Brain microvascular endothelial cell (primary cell): ENCODE measurements at regions not wholly inside any gene's neighbourhood (a gene's known extent, or its start where the extent isn't known, plus 50 kb on each side); places are given as distances from the start of the nearest gene placed in this dataset.

Experiments used
- DNase-seq: peaks from one replicate; pipeline ENCODE4 v3.0.0-alpha.2; 2020
- H3K27ac ChIP-seq: fragments of 250-450 bp; sonication (Bioruptor Pico); 2 replicates; pipeline ENCODE4 v1.5.1; 2020; ENCODE audit warnings: mild to moderate bottlenecking, moderate library complexity
- H3K27me3 ChIP-seq: fragments of 250-450 bp; sonication (Bioruptor Pico); replicated peaks from 2 replicates; pipeline ENCODE4 v1.5.1; 2020; ENCODE audit warnings: mild to moderate bottlenecking
- H3K36me3 ChIP-seq: fragments of 250-450 bp; sonication (Bioruptor Pico); replicated peaks from 2 replicates; pipeline ENCODE4 v1.5.1; 2020; ENCODE audit warnings: mild to moderate bottlenecking
- H3K4me3 ChIP-seq: 2 replicates; pipeline ENCODE4 v1.5.1; 2011; ENCODE audit warnings: low read depth, mild to moderate bottlenecking, control low read depth, low read length, moderate library complexity
- CTCF ChIP-seq: IDR thresholded peaks from 2 replicates; pipeline ENCODE4 v1.5.1; 2011; ENCODE audit warnings: low read depth, mild to moderate bottlenecking, moderate library complexity, low read length, control low read depth, inconsistent platforms; ENCODE audit errors: missing control alignments
- in situ Hi-C: cut with HindIII; loops from 2 replicates; pipeline ENCODE4 v1.10.0; 2017; ENCODE audit warnings: low sequenced_read_pairs, low pct_ligation_motif_present

DNA sequence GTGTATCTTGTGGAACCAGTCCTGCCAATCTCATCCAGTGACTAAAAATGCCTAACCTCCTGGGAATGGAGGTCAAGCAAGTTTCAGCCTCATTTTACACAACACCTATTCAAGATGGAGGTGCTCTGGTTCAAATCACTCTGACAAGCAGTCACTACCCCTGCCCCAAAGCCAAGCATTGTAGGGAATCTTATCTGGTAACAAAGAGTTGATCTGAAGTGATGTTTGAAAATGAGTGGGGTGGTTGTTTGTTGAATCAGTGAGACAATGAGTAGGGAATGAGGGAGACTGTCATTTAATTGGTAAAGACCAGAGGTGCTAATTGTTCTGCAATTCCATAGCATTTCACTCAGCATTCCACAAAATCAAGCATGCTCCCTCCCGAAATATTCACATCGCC is 132.0 kb downstream of the RND3 start:
- Histone ChIP-seq H3K4me3 (no peak overlapping the region), H3K27me3 (no peaks in the 10 kb centered on the region), H3K36me3 (no peaks in the 10 kb centered on the region), H3K27ac (no peak overlapping the region)
- in situ Hi-C loops: no loop called here
- TF ChIP-seq CTCF: no peak
- no peak for DNase-seq

DNA sequence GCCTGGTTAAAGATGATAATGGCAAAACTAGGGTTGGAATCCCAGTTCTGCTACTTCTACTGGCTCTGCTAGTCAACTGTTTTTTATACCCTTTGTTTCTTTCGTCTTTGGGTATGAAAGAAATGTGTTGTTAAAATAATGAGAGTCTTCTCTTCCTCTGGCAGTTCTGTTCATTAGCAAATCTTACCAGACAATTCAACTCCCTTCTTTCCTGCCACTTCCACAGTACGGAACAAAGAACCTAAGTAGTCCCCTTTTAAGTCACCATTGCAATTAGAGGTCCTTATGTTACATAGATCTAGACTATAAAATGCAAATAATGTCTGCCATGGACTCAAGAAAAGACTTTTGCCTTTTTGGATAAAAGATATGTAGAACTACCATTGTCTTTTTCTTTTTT is 134.1 kb downstream of the RND3 start:
- no peak overlapping the region for H3K4me3 ChIP-seq
- TF ChIP-seq CTCF: no peak
- no peaks in the 10 kb centered on the region for H3K36me3 ChIP-seq
- no peak for DNase-seq
- no peaks in the 10 kb centered on the region for H3K27me3 ChIP-seq
- in situ Hi-C loops: no loop called here
- no peak overlapping the region for H3K27ac ChIP-seq

DNA sequence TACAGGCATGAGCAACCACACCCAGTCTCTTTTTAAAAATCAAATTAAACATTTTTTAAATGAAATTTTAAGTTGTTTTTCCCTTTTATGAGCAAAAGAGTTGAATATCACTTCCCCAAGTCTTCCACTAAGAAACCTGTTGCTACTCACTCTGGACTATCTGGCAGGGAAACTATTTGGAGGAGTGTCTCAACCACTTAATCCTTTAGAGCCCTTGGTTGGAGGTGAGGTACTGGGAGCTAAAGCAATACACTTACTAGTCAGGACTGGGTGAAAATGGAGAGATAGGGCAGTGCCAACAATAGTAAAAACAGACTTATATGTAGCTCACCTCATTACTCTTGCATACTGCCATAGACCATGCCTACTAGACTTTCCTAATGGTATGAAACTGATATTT is 135.5 kb downstream of the RND3 start:
- in situ Hi-C loops: no loop called here
- DNase-seq: no peak

GRCh38 chr2:150350500-150350899 is 137.0 kb downstream of the RND3 start:
- in situ Hi-C loops: no loop called here
- H3K27ac ChIP-seq: no peak overlapping the region
- H3K27me3 ChIP-seq: no peaks in the 10 kb centered on the region
- no peak for DNase-seq
- H3K36me3 ChIP-seq: no peaks in the 10 kb centered on the region
- TF ChIP-seq CTCF: no peak
- H3K4me3 ChIP-seq: no peak overlapping the region

More for the DNA sequence above, 135.5 kb downstream of the RND3 start:
- no peaks in the 10 kb centered on the region for H3K27me3 ChIP-seq
- no peak overlapping the region for H3K4me3 ChIP-seq
- H3K27ac ChIP-seq: no peak overlapping the region
- TF ChIP-seq CTCF: no peak
- H3K36me3 ChIP-seq: no peaks in the 10 kb centered on the region

DNA sequence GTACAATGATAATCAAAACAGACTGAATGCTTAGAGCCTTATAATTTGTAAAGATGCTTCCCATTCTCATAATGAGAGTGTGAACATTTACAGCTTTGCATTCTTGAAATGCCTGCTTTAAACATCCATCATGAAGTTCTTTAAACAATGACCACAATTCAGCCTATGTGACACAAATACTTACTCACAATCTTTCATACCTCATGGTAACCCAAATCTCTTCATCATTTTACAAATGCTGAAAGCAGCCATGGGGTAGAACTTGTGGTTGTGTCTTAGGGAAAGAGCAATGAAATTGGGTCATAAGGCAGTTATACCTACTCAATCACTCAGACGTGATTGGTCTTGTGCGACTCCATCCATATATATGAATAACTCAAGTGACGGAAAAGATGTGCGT is 140.7 kb downstream of the RND3 start:
- no peaks in the 10 kb centered on the region for H3K36me3 ChIP-seq
- H3K27me3 ChIP-seq: no peaks in the 10 kb centered on the region
- in situ Hi-C loops: no loop called here
- TF ChIP-seq CTCF: no peak
- no peak overlapping the region for H3K27ac ChIP-seq
- no peak overlapping the region for H3K4me3 ChIP-seq
- no peak for DNase-seq

- TF ChIP-seq CTCF: no peak
- H3K4me3 ChIP-seq: no peak overlapping the region
- no peak for DNase-seq
- no peak overlapping the region for H3K27ac ChIP-seq
- no peaks in the 10 kb centered on the region for H3K27me3 ChIP-seq
- H3K36me3 ChIP-seq: no peaks in the 10 kb centered on the region
- in situ Hi-C loops: no loop called here
Measured at GRCh38 chr2:150341982-150342680, 145.3 kb downstream of the RND3 start.
